MM.1S (cell line): ENCODE measurements at regions not wholly inside any gene's neighbourhood (a gene's known extent, or its start where the extent isn't known, plus 50 kb on each side); places are given as distances from the start of the nearest gene placed in this dataset.

Source experiments
- DNase-seq: peaks from one replicate; pipeline ENCODE4 v3.0.0-alpha.2; 2015
- H2AFZ ChIP-seq: fragments of 300-600 bp; sonication (generic); 2 replicates; pipeline ENCODE4 v1.6.0; 2016; ENCODE audit warnings: antibody characterized with exemption, low read length
- H3F3A ChIP-seq: fragments of 300-600 bp; sonication (generic); 2 replicates; pipeline ENCODE4 v1.6.1; 2016; ENCODE audit warnings: mild to moderate bottlenecking, antibody characterized with exemption, low read length, moderate library complexity, mixed read lengths; ENCODE audit not compliant: insufficient read depth
- H3K27ac ChIP-seq: fragments of 300-600 bp; sonication (generic); 2 replicates; pipeline ENCODE4 v1.5.1; 2016; ENCODE audit warnings: mild to moderate bottlenecking, low read length
- H3K27me3 ChIP-seq: fragments of 300-600 bp; sonication (generic); replicated peaks from 2 replicates; pipeline ENCODE4 v1.6.0; 2016; ENCODE audit warnings: low read length; ENCODE audit not compliant: insufficient read depth
- H3K36me3 ChIP-seq: fragments of 300-600 bp; sonication (generic); replicated peaks from 2 replicates; pipeline ENCODE4 v1.6.1; 2016; ENCODE audit warnings: mild to moderate bottlenecking, low read length, mixed read lengths; ENCODE audit not compliant: insufficient read depth
- H3K4me1 ChIP-seq: fragments of 300-600 bp; sonication (generic); 2 replicates; pipeline ENCODE4 v1.6.1; 2016; ENCODE audit warnings: low read length, mixed read lengths
- H3K4me2 ChIP-seq: fragments of 300-600 bp; sonication (generic); 2 replicates; pipeline ENCODE4 v1.6.0; 2016; ENCODE audit warnings: low read depth, low read length
- H3K4me3 ChIP-seq: fragments of 300-600 bp; sonication (generic); 2 replicates; pipeline ENCODE4 v1.5.1; 2016; ENCODE audit warnings: low read length, mixed read lengths
- H3K79me2 ChIP-seq: fragments of 300-600 bp; sonication (generic); 2 replicates; pipeline ENCODE4 v1.6.1; 2016; ENCODE audit warnings: mixed run types, low read length, mixed read lengths
- H3K9ac ChIP-seq: fragments of 300-600 bp; sonication (generic); 2 replicates; pipeline ENCODE4 v1.6.1; 2016; ENCODE audit warnings: low read length, mixed read lengths
- H3K9me2 ChIP-seq: fragments of 300-600 bp; sonication (generic); replicated peaks from 2 replicates; pipeline ENCODE4 v1.6.1; 2016; ENCODE audit warnings: mild to moderate bottlenecking, low read length, mixed read lengths; ENCODE audit not compliant: insufficient read depth
- H3K9me3 ChIP-seq: fragments of 300-600 bp; sonication (generic); replicated peaks from 2 replicates; pipeline ENCODE4 v1.6.1; 2016; ENCODE audit warnings: mild to moderate bottlenecking, low read length, mixed read lengths; ENCODE audit not compliant: insufficient read depth
- H4K20me1 ChIP-seq: fragments of 300-600 bp; sonication (generic); 2 replicates; pipeline ENCODE4 v1.6.1; 2016; ENCODE audit warnings: mild to moderate bottlenecking, low read length, moderate library complexity, mixed read lengths; ENCODE audit not compliant: insufficient read depth
- CTCF ChIP-seq: fragments of 300-600 bp; sonication (generic); IDR thresholded peaks from 2 replicates; pipeline ENCODE4 v1.5.1; 2016; ENCODE audit warnings: antibody characterized with exemption, low read length, mixed read lengths
- EZH2 ChIP-seq: fragments of 300-600 bp; sonication (generic); optimal IDR thresholded peaks from 2 replicates; pipeline ENCODE3; 2017; ENCODE audit warnings: low read depth, mild to moderate bottlenecking, antibody characterized with exemption, low read length, mixed read lengths
- EZH2phosphoT487 ChIP-seq: fragments of 300-600 bp; sonication (generic); IDR thresholded peaks from 2 replicates; pipeline ENCODE4 v1.6.1; 2018; ENCODE audit warnings: antibody characterized with exemption, low read length

DNA sequence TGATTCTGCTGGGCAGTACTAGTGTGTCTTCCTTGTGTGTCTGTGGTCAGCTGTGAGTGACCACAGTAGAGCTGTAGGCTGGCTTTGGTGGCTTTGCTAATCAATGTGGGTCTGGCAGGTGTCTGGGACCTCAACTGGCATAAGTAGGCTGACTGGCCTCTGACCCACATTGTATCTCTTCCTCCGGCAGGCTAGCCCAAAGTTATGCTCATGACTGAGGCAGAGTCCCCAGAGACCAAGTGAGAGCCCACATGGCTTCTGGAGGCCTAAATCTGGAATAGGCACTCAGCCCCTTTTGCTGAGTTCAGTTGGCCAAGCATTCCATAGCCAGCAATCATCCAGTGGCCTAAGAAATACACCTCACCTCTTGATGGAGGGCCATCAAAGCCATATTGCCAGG lies 289.1 kb upstream of the SUCLG2 start:
- no peaks in the 10 kb centered on the region for H4K20me1 ChIP-seq
- H3K27ac ChIP-seq = no peak overlapping the region
- no peaks in the 10 kb centered on the region for H3K79me2 ChIP-seq
- H3K27me3 ChIP-seq = no peaks in the 10 kb centered on the region
- no peaks in the 10 kb centered on the region for H3K9me2 ChIP-seq
- TF ChIP-seq EZH2 = no peak
- no peak for TF ChIP-seq EZH2phosphoT487
- peaks cover 10% of the 10 kb centered on the region for H3F3A ChIP-seq
- H3K36me3 ChIP-seq = no peaks in the 10 kb centered on the region
- H3K4me3 ChIP-seq = no peak overlapping the region
- H3K9me3 ChIP-seq = no peaks in the 10 kb centered on the region
- no peak for DNase-seq
- H2AFZ ChIP-seq = no peak overlapping the region
- H3K9ac ChIP-seq = no peak overlapping the region
- H3K4me2 ChIP-seq = no peak overlapping the region
- peaks cover 48% of the 10 kb centered on the region for H3K4me1 ChIP-seq

GRCh38 chr3:67941433-67942030 lies 287.1 kb upstream of the SUCLG2 start:
- no peak for TF ChIP-seq CTCF
- TF ChIP-seq EZH2phosphoT487 = no peak
- no peak for TF ChIP-seq EZH2
- Histone ChIP-seq H3K36me3 (no peaks in the 10 kb centered on the region), H3K9me3 (no peaks in the 10 kb centered on the region), H3K27me3 (no peaks in the 10 kb centered on the region), H3K4me1 (peaks cover 32% of the 10 kb centered on the region), H3K79me2 (no peaks in the 10 kb centered on the region), H3F3A (peaks cover 10% of the 10 kb centered on the region), H3K4me2 (peak overlapping the region; percentile 63), H3K27ac (peak overlapping the region; percentile 44; the same call in 1 of the 2 replicates), H3K9ac (no peak overlapping the region), H3K4me3 (0 out of 2 replicates have a peak overlapping the region, but pooled peaks have one; percentile 5), H2AFZ (peak overlapping the region; percentile 16; the same call in 1 of the 2 replicates), H4K20me1 (no peaks in the 10 kb centered on the region), H3K9me2 (no peaks in the 10 kb centered on the region)
- DNase-seq = peak; percentile 42

DNA sequence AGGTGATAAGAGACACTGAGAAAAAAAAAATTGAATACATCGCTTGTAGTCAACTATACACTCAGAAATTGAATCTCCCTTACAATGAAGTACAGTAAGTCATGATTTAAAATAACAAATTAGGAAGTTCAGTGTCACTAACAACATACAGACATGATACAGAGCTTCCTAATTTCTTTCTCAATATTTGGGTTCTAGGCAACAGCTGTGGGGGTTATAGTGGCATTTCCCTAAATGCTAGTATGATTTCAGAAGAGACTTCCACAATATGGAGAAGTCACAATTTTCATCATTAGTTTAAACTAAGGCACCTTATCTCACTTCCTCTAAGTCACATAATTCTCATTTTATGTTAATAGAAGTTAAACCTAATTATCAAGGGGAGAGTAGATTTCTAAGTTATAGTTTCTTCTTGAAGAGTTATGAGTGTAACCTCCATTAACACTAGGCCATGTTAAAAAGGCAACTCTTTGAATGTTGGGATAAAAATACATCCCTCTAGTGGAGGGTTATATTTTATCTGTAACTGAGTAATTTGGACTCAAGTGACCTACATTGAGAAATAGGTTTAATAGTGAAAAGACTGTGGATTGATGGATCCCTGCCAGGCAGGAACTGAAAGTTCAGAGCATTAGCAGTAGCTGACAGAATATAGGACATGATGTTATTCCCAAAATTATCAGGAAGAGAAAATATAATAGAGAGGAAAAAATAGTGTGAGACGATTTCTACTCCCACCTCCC lies 286.0 kb upstream of the SUCLG2 start:
- no peak overlapping the region; the same call in 1 of the 2 replicates for H3K27ac ChIP-seq
- no peaks in the 10 kb centered on the region for H3K9me2 ChIP-seq
- no peaks in the 10 kb centered on the region for H3K9me3 ChIP-seq
- H2AFZ ChIP-seq = no peak overlapping the region
- no peak for DNase-seq
- no peaks in the 10 kb centered on the region for H3K36me3 ChIP-seq
- no peak overlapping the region for H3K4me2 ChIP-seq
- TF ChIP-seq EZH2 = no peak
- peak; percentile 15; the same call in 1 of the 2 replicates for TF ChIP-seq CTCF
- no peak overlapping the region for H3K9ac ChIP-seq
- H3K4me3 ChIP-seq = no peak overlapping the region
- no peaks in the 10 kb centered on the region for H3K27me3 ChIP-seq
- H4K20me1 ChIP-seq = no peaks in the 10 kb centered on the region
- no peaks in the 10 kb centered on the region for H3K79me2 ChIP-seq
- peaks cover 22% of the 10 kb centered on the region for H3K4me1 ChIP-seq
- peaks cover 10% of the 10 kb centered on the region for H3F3A ChIP-seq
